ENCODE measurements at regions not wholly inside any gene's neighbourhood (a gene's known extent, or its start where the extent isn't known, plus 50 kb on each side); places are given as distances from the start of the nearest gene placed in this dataset.

DNA sequence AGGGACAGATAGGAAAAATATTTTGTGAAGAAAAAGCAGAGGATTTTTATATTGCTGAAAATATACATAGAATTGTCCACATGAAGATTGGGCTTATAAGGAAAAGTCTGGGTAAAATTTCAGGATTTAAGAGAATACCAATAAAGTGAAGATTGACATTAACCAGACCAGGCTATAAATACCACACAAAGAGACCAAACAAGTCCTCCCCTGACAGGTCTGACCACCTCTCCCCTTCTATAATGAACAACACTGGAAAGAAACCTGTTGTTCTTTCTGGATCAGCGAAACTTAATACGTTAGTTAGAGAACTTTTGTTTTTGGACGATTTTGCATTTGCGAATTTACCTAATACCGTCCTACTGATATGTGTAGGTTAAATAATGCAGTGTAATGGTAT lies 138.3 kb downstream of the ISL1 start:
- Mint-ChIP-seq H3K4me3 (no peak overlapping the region), H3K4me1 (no peaks in the 10 kb centered on the region), H3K36me3 (ENCODE audit: low read depth) (no peaks in the 10 kb centered on the region), H3K9me3 (no peaks in the 10 kb centered on the region), H3K27me3 (ENCODE audit: low read depth) (peaks cover 3% of the 10 kb centered on the region), H3K27ac (no peak overlapping the region)
- TF ChIP-seq, protein P1, sequence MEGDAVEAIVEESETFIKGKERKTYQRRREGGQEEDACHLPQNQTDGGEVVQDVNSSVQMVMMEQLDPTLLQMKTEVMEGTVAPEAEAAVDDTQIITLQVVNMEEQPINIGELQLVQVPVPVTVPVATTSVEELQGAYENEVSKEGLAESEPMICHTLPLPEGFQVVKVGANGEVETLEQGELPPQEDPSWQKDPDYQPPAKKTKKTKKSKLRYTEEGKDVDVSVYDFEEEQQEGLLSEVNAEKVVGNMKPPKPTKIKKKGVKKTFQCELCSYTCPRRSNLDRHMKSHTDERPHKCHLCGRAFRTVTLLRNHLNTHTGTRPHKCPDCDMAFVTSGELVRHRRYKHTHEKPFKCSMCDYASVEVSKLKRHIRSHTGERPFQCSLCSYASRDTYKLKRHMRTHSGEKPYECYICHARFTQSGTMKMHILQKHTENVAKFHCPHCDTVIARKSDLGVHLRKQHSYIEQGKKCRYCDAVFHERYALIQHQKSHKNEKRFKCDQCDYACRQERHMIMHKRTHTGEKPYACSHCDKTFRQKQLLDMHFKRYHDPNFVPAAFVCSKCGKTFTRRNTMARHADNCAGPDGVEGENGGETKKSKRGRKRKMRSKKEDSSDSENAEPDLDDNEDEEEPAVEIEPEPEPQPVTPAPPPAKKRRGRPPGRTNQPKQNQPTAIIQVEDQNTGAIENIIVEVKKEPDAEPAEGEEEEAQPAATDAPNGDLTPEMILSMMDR (IDR thresholded peaks at IDR 0.05; ENCODE audit: unreplicated experiment in 3 of 3), result no peak

DNA sequence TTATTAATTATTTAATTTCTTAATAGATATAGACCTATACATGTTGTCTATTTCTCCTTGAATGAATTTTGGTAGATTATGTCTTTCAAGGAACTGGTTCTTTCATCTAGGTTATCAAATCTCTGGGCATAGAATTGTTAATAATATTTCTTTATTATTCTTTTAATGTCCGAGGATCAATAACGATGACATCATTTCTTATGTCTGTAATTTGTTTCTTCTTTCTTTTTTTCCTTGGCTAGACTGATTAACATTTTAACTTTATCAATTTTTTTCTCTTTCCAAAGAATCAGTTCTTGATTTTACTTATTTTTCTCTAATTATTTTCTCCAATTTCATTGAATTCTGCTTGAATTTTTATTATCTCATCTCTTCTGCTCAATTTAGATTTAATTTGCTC lies 156.0 kb downstream of the ISL1 start:
- TF ChIP-seq, protein P1 (IDR thresholded peaks at IDR 0.05; ENCODE audit: unreplicated experiment in 3 of 3), result no peak
- no peaks in the 10 kb centered on the region for H3K4me1 Mint-ChIP-seq

GRCh38 chr5:51544031-51544785 lies 161.0 kb downstream of the ISL1 start:
- Mint-ChIP-seq H3K4me3 (no peak overlapping the region), H3K27ac (no peak overlapping the region), H3K36me3 (ENCODE audit: low read depth) (no peaks in the 10 kb centered on the region), H3K9me3 (no peaks in the 10 kb centered on the region), H3K27me3 (ENCODE audit: low read depth) (no peaks in the 10 kb centered on the region), H3K4me1 (no peaks in the 10 kb centered on the region)
- TF ChIP-seq, protein P1 (IDR thresholded peaks at IDR 0.05; ENCODE audit: unreplicated experiment in 3 of 3), result no peak

More for the DNA sequence above, 156.0 kb downstream of the ISL1 start:
- Mint-ChIP-seq H3K9me3 (peaks cover 6% of the 10 kb centered on the region), H3K36me3 (ENCODE audit: low read depth) (no peaks in the 10 kb centered on the region), H3K4me3 (no peak overlapping the region), H3K27ac (no peak overlapping the region), H3K27me3 (ENCODE audit: low read depth) (no peaks in the 10 kb centered on the region)

DNA sequence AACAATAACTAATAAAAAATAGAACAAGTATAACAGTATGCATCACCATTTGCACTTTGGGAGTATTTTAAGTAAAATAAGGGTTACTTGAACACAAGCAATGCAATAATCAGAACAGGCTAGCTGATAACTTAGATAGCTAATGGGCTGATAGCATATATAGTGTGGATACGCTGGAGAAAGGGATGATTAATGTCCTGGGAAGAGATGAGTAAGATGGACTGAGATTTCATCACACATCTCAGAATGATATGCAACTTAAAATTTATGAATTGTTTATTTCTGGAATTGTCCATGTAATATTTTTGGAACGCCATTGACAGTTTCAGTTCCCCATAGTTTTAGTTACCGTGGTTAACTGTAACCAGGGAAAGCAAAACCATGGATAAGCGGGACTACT lies 173.6 kb downstream of the ISL1 start:
- TF ChIP-seq, protein P1 (IDR thresholded peaks at IDR 0.05; ENCODE audit: unreplicated experiment in 3 of 3), result no peak

DNA sequence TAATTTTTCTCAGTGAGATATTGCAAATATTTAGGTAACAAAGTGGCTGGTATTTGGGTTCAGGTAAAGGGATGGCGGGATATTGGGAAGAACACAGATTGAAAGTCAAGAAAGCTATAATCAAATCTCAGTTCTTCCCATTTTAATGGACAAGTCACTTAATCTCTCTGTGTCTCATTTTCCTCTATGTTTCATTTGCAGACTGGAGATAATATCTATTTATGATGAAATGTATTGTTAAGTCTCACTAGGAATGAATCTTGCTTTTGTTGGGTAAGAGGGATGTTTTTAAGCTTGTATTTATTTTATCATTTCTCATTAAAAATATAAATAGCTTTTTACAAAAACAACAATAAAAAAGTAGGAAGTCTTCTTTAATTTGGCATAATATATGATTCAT lies 175.4 kb downstream of the ISL1 start:
- TF ChIP-seq, protein P1 (IDR thresholded peaks at IDR 0.05; ENCODE audit: unreplicated experiment in 3 of 3), result no peak
- Mint-ChIP-seq H3K36me3 (ENCODE audit: low read depth) (no peaks in the 10 kb centered on the region), H3K27ac (no peak overlapping the region), H3K4me3 (no peak overlapping the region), H3K4me1 (no peaks in the 10 kb centered on the region), H3K9me3 (no peaks in the 10 kb centered on the region), H3K27me3 (ENCODE audit: low read depth) (no peaks in the 10 kb centered on the region)

More for the DNA sequence above, 173.6 kb downstream of the ISL1 start:
- no peaks in the 10 kb centered on the region for H3K36me3 Mint-ChIP-seq (ENCODE audit: low read depth)
- H3K27me3 Mint-ChIP-seq (ENCODE audit: low read depth), result no peaks in the 10 kb centered on the region
- H3K27ac Mint-ChIP-seq, result no peak overlapping the region
- H3K4me3 Mint-ChIP-seq, result no peak overlapping the region
- no peaks in the 10 kb centered on the region for H3K9me3 Mint-ChIP-seq
- no peaks in the 10 kb centered on the region for H3K4me1 Mint-ChIP-seq

- TF ChIP-seq, protein P1 (IDR thresholded peaks at IDR 0.05; ENCODE audit: unreplicated experiment in 3 of 3), result no peak
- Mint-ChIP-seq H3K4me3 (no peak overlapping the region), H3K27me3 (ENCODE audit: low read depth) (no peaks in the 10 kb centered on the region), H3K9me3 (no peaks in the 10 kb centered on the region), H3K36me3 (ENCODE audit: low read depth) (no peaks in the 10 kb centered on the region), H3K4me1 (no peaks in the 10 kb centered on the region), H3K27ac (no peak overlapping the region)
Observed at GRCh38 chr5:51559339-51559738, 176.1 kb downstream of the ISL1 start.
